AG04449 (cell line): ENCODE measurements at regions not wholly inside any gene's neighbourhood (a gene's known extent, or its start where the extent isn't known, plus 50 kb on each side); places are given as distances from the start of the nearest gene placed in this dataset.

ENCODE experiments used
- CTCF ChIA-PET: fragments of 350-600 bp; formaldehyde crosslinking; extraction: SDS; loops from one replicate; lab custom pipeline; 2021; ENCODE audit warnings: antibody characterized with exemption; lab: Yijun Ruan, JAX
- POLR2A ChIA-PET: fragments of 400-600, 350-600 bp; formaldehyde crosslinking; extraction: SDS; loops from one replicate; lab custom pipeline; 2020; ENCODE audit warnings: antibody characterized with exemption, inconsistent platforms; lab: Yijun Ruan, JAX
- DNase-seq: peaks from one replicate; pipeline ENCODE4 v3.0.0-alpha.2; 2010; ENCODE audit warnings: low read depth, low spot score
- H3K4me3 ChIP-seq: 2 replicates; pipeline ENCODE4 v1.5.1; 2011; ENCODE audit warnings: low read depth, mild to moderate bottlenecking, control low read depth, low read length
- TF ChIP-seq, protein P1 (sequence below): IDR thresholded peaks from one replicate; pipeline ENCODE4 v1.5.1; 2011; ENCODE audit warnings: mild to moderate bottlenecking, moderate library complexity, low read length, control low read depth, inconsistent platforms; ENCODE audit not compliant: insufficient read depth; ENCODE audit errors: missing control alignments

DNA sequence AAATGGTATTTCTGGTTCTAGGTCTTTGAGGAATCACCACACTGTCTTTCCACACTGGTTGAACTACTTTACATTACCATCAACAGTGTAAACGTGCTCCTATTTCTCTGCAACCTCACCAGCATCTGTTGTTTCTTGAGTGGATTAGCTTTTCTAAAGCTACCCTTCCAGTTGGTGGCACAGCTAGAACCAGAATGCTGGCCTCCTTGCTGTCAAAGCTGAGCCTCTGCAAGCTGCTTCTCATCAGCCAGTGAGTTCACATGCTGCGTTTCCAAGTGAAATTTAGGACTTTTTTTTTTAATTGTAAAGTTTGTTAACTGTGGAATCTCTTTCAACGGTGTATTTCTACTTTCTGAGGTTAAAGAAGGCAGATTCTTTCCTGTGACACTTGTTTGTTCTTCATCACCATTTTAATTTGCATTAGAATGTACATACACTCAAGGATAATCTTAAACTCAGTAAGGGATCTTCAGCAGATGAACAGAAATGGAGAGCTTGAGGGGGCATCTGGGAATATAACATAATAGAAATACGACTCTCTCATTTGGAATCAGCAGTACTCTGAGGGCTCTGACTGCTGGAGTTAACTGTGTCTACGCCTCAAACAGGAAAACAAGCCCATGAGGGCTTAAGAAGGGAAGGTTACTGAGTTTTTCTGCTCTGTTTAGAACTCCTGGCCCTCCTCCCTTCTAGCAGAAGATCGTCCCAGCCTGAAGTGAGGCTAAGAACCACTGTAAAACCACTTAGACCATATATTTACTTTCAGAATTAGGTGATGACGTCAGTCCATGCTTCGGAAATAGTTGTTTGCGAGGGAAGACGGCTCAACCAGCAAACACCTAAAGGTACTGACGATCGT lies 148.4 kb upstream of the FAM20A start:
- CTCF ChIA-PET, result interaction anchor here (0.7 to 1.1 kb wide), 2 partner anchors 238 to 291 kb away, joined by 3 read pairs; partner anchors contain the start of gene PRKAR1A
- POLR2A ChIA-PET, result no interaction called here
- TF ChIP-seq, protein P1, sequence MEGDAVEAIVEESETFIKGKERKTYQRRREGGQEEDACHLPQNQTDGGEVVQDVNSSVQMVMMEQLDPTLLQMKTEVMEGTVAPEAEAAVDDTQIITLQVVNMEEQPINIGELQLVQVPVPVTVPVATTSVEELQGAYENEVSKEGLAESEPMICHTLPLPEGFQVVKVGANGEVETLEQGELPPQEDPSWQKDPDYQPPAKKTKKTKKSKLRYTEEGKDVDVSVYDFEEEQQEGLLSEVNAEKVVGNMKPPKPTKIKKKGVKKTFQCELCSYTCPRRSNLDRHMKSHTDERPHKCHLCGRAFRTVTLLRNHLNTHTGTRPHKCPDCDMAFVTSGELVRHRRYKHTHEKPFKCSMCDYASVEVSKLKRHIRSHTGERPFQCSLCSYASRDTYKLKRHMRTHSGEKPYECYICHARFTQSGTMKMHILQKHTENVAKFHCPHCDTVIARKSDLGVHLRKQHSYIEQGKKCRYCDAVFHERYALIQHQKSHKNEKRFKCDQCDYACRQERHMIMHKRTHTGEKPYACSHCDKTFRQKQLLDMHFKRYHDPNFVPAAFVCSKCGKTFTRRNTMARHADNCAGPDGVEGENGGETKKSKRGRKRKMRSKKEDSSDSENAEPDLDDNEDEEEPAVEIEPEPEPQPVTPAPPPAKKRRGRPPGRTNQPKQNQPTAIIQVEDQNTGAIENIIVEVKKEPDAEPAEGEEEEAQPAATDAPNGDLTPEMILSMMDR, result no peak
- no peak for DNase-seq
- H3K4me3 ChIP-seq, result no peak overlapping the region

DNA sequence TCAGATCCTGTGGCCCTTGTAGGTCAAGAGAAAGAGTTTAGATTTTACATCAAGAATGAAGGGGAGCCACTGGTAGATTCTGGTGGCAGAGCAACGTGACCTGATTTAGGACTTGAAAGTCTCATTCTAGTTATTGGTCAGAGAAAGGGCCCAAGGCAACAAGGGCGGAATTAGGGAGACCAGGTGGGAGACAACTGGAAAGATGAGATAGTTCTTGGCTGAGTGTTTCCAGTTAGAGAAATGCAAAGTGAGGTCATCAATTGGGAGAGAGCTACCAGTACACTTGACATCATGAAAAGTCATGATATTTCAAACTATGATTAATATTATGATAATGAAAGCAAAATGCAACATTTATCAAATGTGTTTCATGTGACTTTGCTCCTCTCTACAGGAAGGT lies 147.2 kb upstream of the FAM20A start:
- H3K4me3 ChIP-seq, result no peak overlapping the region
- no peak for DNase-seq
- TF ChIP-seq, protein P1, result no peak
- ChIA-PET POLR2A (no interaction called here), CTCF (interaction anchor here (0.9 to 1.5 kb wide), 3 partner anchors 10 to 290 kb away, joined by 3 to 4 read pairs (median 3); no protein-coding TSS in a partner anchor)

DNA sequence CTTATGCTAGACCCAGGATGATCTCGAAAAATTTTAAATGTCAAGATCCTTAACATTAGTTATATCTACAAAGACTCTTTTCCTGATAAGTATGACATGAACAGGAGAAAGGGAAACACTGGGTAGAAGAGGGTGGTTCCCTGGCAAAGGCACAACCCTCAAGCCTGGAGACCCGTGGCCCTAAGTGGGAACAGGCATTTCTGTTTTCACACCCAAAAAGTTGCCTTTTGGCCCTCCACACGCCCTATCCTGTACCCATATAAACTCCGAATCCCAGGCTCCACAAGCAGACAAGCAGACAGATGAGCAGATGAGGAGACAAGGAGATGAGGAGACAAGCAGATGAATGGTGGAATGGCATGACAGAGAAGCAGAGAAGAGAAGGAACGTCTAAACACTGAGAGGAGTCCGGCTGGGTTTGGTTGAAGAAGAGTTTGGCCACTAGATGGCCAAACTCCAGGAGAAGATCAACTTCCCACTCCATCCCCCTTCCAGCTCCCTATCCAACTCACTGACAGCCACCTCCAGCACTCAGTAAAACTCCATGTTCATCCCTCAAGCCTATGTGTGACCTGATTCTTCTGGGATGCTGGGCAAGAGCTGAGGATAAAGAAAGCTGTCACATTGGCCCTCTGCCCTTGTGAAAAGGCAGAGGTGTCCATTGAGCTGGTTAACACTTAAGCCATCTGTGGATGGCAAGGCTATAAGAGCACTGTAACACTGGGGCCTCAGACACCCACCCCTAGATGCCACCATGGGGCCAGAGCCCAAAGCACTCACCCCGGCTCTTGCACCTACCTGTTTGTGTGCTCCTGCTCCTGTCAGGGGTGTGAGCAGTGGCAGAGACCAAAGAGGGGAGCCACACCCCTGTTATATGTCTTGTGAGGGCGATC lies 139.6 kb upstream of the FAM20A start:
- DNase-seq, result no peak
- ChIA-PET POLR2A (no interaction called here), CTCF (no interaction called here)
- TF ChIP-seq, protein P1, result no peak
- no peak overlapping the region for H3K4me3 ChIP-seq

DNA sequence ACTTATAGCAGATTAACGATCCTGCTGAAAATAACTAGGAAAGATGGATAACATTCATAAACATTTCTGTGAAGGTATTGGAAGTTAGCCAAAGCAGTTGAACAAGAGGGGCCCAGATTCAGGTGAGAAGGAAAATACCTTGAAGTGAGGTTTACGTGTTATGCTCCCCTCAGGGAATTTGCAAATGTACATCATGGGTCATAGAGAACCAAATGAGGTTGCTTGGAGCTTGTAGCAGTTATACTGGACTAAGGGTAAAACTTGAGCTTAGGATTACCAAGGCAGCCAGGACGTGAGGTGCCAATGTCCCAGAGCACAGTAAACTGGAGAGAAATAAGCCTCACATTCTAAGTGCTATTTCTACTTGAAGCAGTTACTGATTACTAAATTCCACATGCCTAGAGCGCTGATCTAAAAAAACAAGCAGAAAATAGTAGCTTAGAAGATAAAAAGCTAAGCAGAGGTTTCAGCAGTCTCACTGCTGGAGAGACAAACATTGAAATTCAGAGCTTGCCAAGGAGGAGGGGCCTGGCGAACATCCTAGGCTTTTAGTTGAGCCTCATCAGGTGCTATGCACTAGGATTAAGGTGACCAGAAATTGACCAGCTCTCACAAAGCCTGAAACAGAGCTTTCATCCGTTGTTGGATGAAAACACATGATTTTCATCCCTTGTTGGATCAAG lies 136.7 kb upstream of the FAM20A start:
- no peak for DNase-seq
- POLR2A ChIA-PET, result no interaction called here
- TF ChIP-seq, protein P1, result no peak
- H3K4me3 ChIP-seq, result no peak overlapping the region
- CTCF ChIA-PET, result interaction anchor here (0.8 to 1.0 kb wide), 2 partner anchors 10 to 34 kb away, joined by 3 to 4 read pairs; no protein-coding TSS in a partner anchor

DNA sequence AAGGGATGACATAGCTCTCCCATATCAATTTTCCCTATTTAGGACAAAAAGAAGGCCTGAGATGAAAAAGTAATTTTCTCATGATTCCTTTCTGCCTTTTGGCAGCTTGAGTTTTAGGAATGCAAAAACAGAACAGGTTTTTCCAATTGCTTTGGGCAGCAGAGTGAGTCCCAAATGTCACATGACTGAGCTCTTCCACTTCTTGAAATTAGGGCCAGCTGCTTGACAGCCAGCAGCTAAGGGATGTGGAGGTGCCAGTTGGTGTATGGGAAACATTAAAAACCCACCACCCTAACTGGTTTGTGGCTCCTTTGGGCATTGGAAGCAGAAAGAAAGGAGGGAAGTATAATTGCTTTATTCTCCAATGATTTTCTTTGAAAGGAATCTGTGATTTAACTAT lies 133.8 kb upstream of the FAM20A start:
- TF ChIP-seq, protein P1, result no peak
- DNase-seq, result no peak
- no peak overlapping the region for H3K4me3 ChIP-seq
- POLR2A ChIA-PET, result no interaction called here
- CTCF ChIA-PET, result interaction anchor here (1.2 to 1.6 kb wide), 2 partner anchors 28 to 124 kb away, joined by 3 read pairs; no protein-coding TSS in a partner anchor
